ENCODE measurements at regions not wholly inside any gene's neighbourhood (a gene's known extent, or its start where the extent isn't known, plus 50 kb on each side); places are given as distances from the start of the nearest gene placed in this dataset.

GRCh38 chr18:41870191-41870590 is 84.8 kb upstream of the PIK3C3 start:
- no peak for TF ChIP-seq CTCF (IDR thresholded peaks at IDR 0.05)
- TF ChIP-seq POLR2A (IDR thresholded peaks at IDR 0.05): no peak

All from Peyer's patch (tissue), 4 donors.